ENCODE measurements at regions not wholly inside any gene's neighbourhood (a gene's known extent, or its start where the extent isn't known, plus 50 kb on each side); places are given as distances from the start of the nearest gene placed in this dataset.

DNA sequence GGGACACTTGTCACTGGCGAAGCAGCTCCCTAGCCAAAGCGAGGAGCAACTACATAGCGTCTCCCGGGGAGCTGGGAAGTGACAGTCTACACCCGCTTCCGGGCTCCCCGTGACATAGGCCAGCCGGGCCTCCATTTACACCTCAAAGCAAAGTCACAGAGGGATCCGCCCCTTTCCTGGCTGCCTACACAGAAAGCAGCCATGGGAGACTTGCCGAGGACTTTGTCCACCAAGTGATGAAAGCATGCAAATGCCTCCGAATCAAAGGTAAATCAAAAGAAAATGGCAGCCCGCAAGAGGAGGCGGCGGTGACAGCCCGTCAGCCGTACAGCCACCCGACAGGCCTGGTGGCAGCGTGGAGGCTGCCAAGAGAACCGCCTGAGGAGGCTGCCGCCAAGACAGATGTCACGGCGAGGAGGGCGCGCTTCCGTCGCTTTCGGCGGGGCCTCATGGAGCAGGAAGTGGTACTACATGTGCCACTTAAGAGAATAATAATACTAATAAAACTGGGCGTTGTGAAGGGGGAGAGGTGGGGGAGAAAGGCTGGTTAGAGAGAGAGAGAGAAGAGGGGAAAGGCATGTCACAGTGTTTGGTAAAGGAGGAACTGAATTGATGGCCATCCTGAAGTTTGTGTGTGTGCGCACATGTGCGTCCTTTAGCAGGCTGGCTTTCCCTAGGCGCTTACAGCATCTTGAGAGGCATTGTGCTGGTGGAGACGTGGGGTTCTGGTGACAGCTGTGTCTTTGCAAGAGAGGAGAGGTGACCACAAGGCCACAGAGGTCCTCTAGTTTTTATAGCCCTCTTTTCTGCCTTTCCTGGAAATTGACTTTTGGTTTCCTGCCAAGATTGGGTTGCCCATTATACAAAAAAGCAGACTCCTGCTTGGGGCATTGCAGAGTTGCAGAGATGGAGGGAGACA lies 661.7 kb downstream of the VRK1 start:
- TF ChIP-seq CTCF (IDR thresholded peaks at IDR 0.05), result no peak
- TF ChIP-seq POLR2A (IDR thresholded peaks at IDR 0.05), result no peak
- no peak for TF ChIP-seq EP300 (IDR thresholded peaks at IDR 0.05)
- TF ChIP-seq POLR2AphosphoS5 (IDR thresholded peaks at IDR 0.05), result no peak

All from suprapubic skin (tissue), 4 donors.